Activated naive CD8-positive, alpha-beta T cell treated with anti-CD3 and anti-CD28 coated beads, Interleukin-2, amount 50 U/mL, for 24 hours (primary cell): ENCODE measurements at regions not wholly inside any gene's neighbourhood (a gene's known extent, or its start where the extent isn't known, plus 50 kb on each side); places are given as distances from the start of the nearest gene placed in this dataset.
"Not testable (repeated sequence)": the region's sequence is repeated elsewhere in the genome, so short reads cannot be mapped to it uniquely, and the experiment has no call there.

Experiments
- ATAC-seq: fragments of 150-1000 bp; cut with Tn5 transposase; one replicate; pipeline ENCODE4 v1.10.0; 2021
- DNase-seq: peaks from one replicate; pipeline ENCODE4 v3.0.0; 2021
- H3K27ac Mint-ChIP-seq: one replicate; pipeline ENCODE4 v1.8.0; 2021; ENCODE audit warnings: mild to moderate bottlenecking, mixed read lengths
- H3K27me3 Mint-ChIP-seq: one replicate; pipeline ENCODE4 v1.8.0; 2021; ENCODE audit warnings: mixed read lengths
- H3K36me3 Mint-ChIP-seq: one replicate; pipeline ENCODE4 v1.8.0; 2021; ENCODE audit warnings: low read depth, mixed read lengths
- H3K4me1 Mint-ChIP-seq: one replicate; pipeline ENCODE4 v1.8.0; 2021; ENCODE audit warnings: mixed read lengths
- H3K4me3 Mint-ChIP-seq: one replicate; pipeline ENCODE4 v1.8.0; 2021; ENCODE audit warnings: mild to moderate bottlenecking, moderate library complexity, mixed read lengths
- H3K9me3 Mint-ChIP-seq: one replicate; pipeline ENCODE4 v1.8.0; 2021; ENCODE audit warnings: mixed read lengths

DNA sequence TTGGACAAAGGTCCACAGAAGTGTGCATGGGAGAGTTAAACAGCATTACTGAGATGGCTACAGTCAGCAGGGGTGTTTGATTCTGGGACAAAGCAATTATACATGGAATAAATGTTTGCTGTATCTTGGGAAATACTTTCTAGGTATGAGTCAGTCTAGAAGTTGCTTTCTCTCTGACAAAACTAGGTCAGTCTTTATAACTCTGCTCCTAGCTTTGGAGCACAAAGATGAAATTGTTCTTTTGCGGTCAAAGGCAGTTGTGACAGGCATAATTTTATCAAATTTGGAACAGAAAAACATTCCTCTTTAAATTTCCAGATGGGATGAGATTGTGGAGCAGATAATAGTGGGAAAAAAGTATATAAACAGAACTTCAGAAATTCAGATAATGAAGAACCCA lies 1045.4 kb upstream of the MIR17HG start:
- Mint-ChIP-seq H3K27ac (no peak overlapping the region), H3K27me3 (no peaks in the 10 kb centered on the region), H3K4me1 (no peaks in the 10 kb centered on the region), H3K9me3 (peaks cover 7% of the 10 kb centered on the region), H3K4me3 (no peak overlapping the region), H3K36me3 (no peaks in the 10 kb centered on the region)
- ATAC-seq (no peak), DNase-seq (no peak)

GRCh38 chr13:90305796-90306195 lies 1041.7 kb upstream of the MIR17HG start:
- H3K27ac Mint-ChIP-seq: no peak overlapping the region
- H3K9me3 Mint-ChIP-seq: peaks cover 7% of the 10 kb centered on the region
- no peak for ATAC-seq
- no peaks in the 10 kb centered on the region for H3K36me3 Mint-ChIP-seq
- H3K27me3 Mint-ChIP-seq: no peaks in the 10 kb centered on the region
- no peaks in the 10 kb centered on the region for H3K4me1 Mint-ChIP-seq
- DNase-seq: no peak
- H3K4me3 Mint-ChIP-seq: no peak overlapping the region

DNA sequence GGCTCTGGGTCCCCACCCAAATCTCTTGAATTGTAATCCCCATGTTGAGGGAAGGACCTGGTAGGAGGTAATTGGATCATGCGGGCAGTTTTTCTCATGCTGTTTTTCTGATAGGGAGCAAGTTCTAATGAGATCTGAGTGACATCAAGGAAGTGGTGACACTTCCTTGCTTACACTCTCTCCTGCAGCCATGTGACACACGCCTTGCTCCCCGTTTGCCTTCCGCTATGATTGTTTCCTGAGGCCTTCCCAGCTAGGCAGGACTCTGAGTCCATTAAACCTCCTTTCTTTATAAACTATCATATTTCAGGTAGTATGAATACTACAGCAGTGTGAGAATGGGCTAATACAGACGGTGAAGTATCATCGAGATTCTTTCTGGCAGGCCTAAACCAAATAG lies 1040.4 kb upstream of the MIR17HG start:
- Mint-ChIP-seq H3K9me3 (peaks cover 12% of the 10 kb centered on the region), H3K4me1 (no peaks in the 10 kb centered on the region), H3K27ac (no peak overlapping the region), H3K36me3 (no peaks in the 10 kb centered on the region), H3K27me3 (no peaks in the 10 kb centered on the region), H3K4me3 (no peak overlapping the region)
- DNase-seq: no peak
- no peak for ATAC-seq

- Mint-ChIP-seq H3K9me3 (peaks cover 17% of the 10 kb centered on the region), H3K27ac (no peak overlapping the region), H3K36me3 (no peaks in the 10 kb centered on the region), H3K27me3 (no peaks in the 10 kb centered on the region), H3K4me3 (no peak overlapping the region), H3K4me1 (no peaks in the 10 kb centered on the region)
- ATAC-seq (no peak), DNase-seq (no peak)
Measured at GRCh38 chr13:90308249-90308648, 1039.2 kb upstream of the MIR17HG start.

DNA sequence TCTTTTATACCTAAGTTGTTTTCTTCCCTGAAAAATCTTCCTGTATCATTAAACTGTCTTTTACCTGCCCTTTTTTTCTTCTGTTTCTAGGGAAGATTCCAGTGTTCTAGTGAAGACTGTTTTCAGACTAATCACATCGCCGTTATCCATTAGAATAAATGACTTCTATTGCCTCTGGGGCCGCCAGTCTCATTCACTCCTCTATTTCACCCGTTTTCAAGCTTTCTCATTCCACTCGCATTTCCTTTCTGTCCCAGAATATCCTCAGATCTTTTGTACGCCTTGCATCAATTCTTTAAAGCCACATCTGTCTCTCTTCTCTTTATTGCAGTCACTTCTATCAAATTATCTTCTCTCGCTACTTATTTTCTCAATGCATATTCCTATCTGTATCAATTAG lies 1035.6 kb upstream of the MIR17HG start:
- DNase-seq: no peak
- Mint-ChIP-seq H3K4me1 (no peaks in the 10 kb centered on the region), H3K4me3 (no peak overlapping the region), H3K36me3 (no peaks in the 10 kb centered on the region), H3K27ac (no peak overlapping the region), H3K27me3 (no peaks in the 10 kb centered on the region), H3K9me3 (peaks cover 22% of the 10 kb centered on the region)
- ATAC-seq: no peak

GRCh38 chr13:90315061-90315460 lies 1032.4 kb upstream of the MIR17HG start:
- Mint-ChIP-seq H3K27me3 (no peaks in the 10 kb centered on the region), H3K9me3 (peaks cover 29% of the 10 kb centered on the region), H3K4me1 (no peaks in the 10 kb centered on the region), H3K27ac (no peak overlapping the region), H3K36me3 (no peaks in the 10 kb centered on the region), H3K4me3 (no peak overlapping the region)
- ATAC-seq (no peak), DNase-seq (no peak)

DNA sequence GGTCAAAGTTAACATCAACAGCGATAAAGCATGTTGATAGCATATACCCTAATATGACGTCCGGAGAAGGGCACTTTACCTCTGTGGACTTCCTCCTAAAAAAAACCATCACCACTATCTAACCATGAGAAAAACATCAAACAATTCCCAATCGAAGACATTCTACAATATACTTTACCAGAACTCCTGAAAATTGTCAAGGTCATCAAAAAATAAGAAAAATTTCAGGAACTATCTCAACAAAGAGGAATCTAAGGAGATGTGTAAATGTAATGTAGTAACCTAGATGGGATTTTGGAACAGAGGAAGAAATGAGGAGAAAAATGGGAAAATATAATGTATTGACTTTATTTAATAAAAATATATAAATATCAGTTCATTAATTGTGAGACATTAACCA lies 1026.8 kb upstream of the MIR17HG start:
- no peaks in the 10 kb centered on the region for H3K27me3 Mint-ChIP-seq
- H3K27ac Mint-ChIP-seq: no peak overlapping the region
- ATAC-seq (no peak), DNase-seq (no peak)
- H3K36me3 Mint-ChIP-seq: no peaks in the 10 kb centered on the region
- peaks cover 14% of the 10 kb centered on the region for H3K9me3 Mint-ChIP-seq
- no peak overlapping the region for H3K4me3 Mint-ChIP-seq
- H3K4me1 Mint-ChIP-seq: no peaks in the 10 kb centered on the region

- peaks cover 14% of the 10 kb centered on the region for H3K9me3 Mint-ChIP-seq
- no peak overlapping the region for H3K27ac Mint-ChIP-seq
- no peaks in the 10 kb centered on the region for H3K4me1 Mint-ChIP-seq
- no peaks in the 10 kb centered on the region for H3K36me3 Mint-ChIP-seq
- DNase-seq (no peak), ATAC-seq (no peak)
- no peaks in the 10 kb centered on the region for H3K27me3 Mint-ChIP-seq
- no peak overlapping the region for H3K4me3 Mint-ChIP-seq
Measured at GRCh38 chr13:90321281-90321931, 1026.1 kb upstream of the MIR17HG start.

DNA sequence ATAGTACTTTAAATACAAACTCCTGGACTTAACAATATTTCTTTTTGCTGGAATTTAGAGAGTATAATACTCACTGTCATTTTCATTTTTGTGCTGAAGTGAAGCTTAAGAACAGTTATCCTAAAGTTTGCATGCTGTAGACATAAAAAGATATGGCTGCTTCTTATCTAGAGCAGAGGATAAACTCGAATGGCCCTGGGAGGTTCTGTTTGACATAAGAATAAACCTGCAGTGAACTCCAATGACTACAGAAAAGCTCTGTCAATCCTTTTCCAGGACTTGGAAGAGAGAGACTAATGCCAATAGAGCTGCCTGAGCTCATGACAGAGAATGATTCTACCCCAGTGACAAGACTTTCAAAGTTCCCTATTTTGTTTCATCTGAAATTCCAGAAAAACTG lies 1017.8 kb upstream of the MIR17HG start:
- no peak for DNase-seq
- H3K36me3 Mint-ChIP-seq: no peaks in the 10 kb centered on the region
- H3K4me1 Mint-ChIP-seq: no peaks in the 10 kb centered on the region
- no peak for ATAC-seq
- H3K9me3 Mint-ChIP-seq: peaks cover 6% of the 10 kb centered on the region
- H3K27me3 Mint-ChIP-seq: no peaks in the 10 kb centered on the region
- H3K27ac Mint-ChIP-seq: no peak overlapping the region
- H3K4me3 Mint-ChIP-seq: no peak overlapping the region

DNA sequence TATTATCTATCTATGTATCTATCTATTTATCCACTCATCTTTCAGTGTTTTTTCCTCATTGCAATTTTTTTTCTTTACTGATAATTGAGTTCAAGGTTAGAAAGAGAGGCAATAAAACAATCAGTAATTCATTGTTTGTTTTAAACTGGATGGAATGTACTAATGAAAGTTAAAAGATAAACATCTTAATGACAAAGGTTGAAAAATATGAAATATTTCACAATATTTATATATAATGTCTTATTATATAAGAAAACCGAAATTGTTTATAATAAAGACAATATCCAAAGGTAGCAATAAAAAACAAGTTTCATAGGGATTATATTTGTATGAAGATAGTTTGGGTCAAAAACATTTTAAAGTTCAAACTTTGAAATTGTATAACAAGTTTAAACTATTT lies 1015.5 kb upstream of the MIR17HG start:
- ATAC-seq (no peak), DNase-seq (no peak)
- Mint-ChIP-seq H3K27me3 (no peaks in the 10 kb centered on the region), H3K4me1 (no peaks in the 10 kb centered on the region), H3K36me3 (no peaks in the 10 kb centered on the region), H3K27ac (no peak overlapping the region), H3K9me3 (peaks cover 6% of the 10 kb centered on the region), H3K4me3 (no peak overlapping the region)

GRCh38 chr13:90336507-90336906 lies 1011.0 kb upstream of the MIR17HG start:
- H3K27ac Mint-ChIP-seq: no peak overlapping the region
- ATAC-seq: no peak

GRCh38 chr13:90341348-90341747 lies 1006.1 kb upstream of the MIR17HG start:
- ATAC-seq, H3K36me3 Mint-ChIP-seq, H3K27ac Mint-ChIP-seq, H3K4me1 Mint-ChIP-seq, H3K27me3 Mint-ChIP-seq, H3K4me3 Mint-ChIP-seq, DNase-seq: not testable (repeated sequence)
- H3K9me3 Mint-ChIP-seq: peaks cover 12% of the 10 kb centered on the region

More at GRCh38 chr13:90336507-90336906, 1011.0 kb upstream of the MIR17HG start:
- H3K36me3 Mint-ChIP-seq: no peaks in the 10 kb centered on the region
- no peaks in the 10 kb centered on the region for H3K4me1 Mint-ChIP-seq
- DNase-seq: no peak
- H3K9me3 Mint-ChIP-seq: peaks cover 8% of the 10 kb centered on the region
- H3K4me3 Mint-ChIP-seq: no peak overlapping the region
- no peaks in the 10 kb centered on the region for H3K27me3 Mint-ChIP-seq

- H3K4me1 Mint-ChIP-seq, H3K36me3 Mint-ChIP-seq, DNase-seq, H3K27me3 Mint-ChIP-seq, ATAC-seq, H3K27ac Mint-ChIP-seq, H3K4me3 Mint-ChIP-seq: not testable (repeated sequence)
- peaks cover 10% of the 10 kb centered on the region for H3K9me3 Mint-ChIP-seq
Measured at GRCh38 chr13:90348477-90349136, 998.9 kb upstream of the MIR17HG start.

DNA sequence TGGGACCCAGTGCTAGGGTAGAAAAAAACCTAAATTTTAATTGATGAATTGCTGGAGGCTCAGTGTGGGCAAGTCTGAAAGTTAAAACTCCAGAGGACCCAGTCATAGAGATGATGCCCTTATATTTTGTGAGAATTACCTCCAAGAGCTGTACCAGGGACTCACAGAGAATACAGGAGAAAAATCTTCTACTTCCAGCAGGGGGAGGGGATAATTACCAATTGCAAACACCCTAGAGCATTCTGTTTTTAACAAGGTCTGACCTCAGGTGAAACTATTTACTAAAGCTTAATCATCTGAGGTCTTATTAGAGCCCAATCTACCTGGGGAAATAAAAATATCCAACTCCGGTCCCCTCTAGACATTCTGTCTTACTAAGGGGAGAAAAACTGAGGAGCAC lies 994.7 kb upstream of the MIR17HG start:
- peaks cover 11% of the 10 kb centered on the region for H3K9me3 Mint-ChIP-seq
- no peak for DNase-seq
- no peak overlapping the region for H3K27ac Mint-ChIP-seq
- ATAC-seq: no peak
- no peaks in the 10 kb centered on the region for H3K4me1 Mint-ChIP-seq
- no peaks in the 10 kb centered on the region for H3K27me3 Mint-ChIP-seq
- H3K36me3 Mint-ChIP-seq: no peaks in the 10 kb centered on the region
- no peak overlapping the region for H3K4me3 Mint-ChIP-seq

- Mint-ChIP-seq H3K27me3 (no peaks in the 10 kb centered on the region), H3K27ac (no peak overlapping the region), H3K9me3 (peaks cover 10% of the 10 kb centered on the region), H3K4me3 (no peak overlapping the region), H3K4me1 (no peaks in the 10 kb centered on the region), H3K36me3 (no peaks in the 10 kb centered on the region)
- ATAC-seq (no peak), DNase-seq (no peak)
Measured at GRCh38 chr13:90355162-90355751, 992.2 kb upstream of the MIR17HG start.
